ENCODE measurements at regions not wholly inside any gene's neighbourhood (a gene's known extent, or its start where the extent isn't known, plus 50 kb on each side); places are given as distances from the start of the nearest gene placed in this dataset.

DNA sequence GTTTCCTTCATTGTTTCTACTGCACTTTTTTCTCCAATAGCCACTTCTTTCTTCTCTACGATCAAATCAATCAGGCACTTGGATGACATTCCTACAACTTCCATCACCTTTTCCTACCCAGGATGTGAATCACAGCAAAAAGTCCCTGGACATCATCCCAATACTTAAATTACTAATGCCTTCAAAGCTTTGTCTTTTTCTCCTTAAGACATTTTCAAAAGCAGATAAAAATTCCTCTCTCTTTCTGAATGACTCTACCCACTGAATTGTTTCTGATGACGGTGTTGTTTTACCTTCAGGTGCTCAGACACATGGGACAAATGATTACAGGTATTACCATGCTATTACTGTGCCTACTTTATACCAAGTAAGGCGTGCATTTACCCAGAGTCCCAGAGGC is 500.9 kb downstream of the FBXO15 start:
- intact Hi-C loops (cut with DNase I, micrococcal nuclease), result no loop called here
- H3K36me3 ChIP-seq (ENCODE audit: low read depth), result no peaks in the 10 kb centered on the region
- H3K4me1 ChIP-seq (ENCODE audit: low read depth), result no peaks in the 10 kb centered on the region
- ATAC-seq (no peak), DNase-seq (no peak)
- TF ChIP-seq, protein P1, sequence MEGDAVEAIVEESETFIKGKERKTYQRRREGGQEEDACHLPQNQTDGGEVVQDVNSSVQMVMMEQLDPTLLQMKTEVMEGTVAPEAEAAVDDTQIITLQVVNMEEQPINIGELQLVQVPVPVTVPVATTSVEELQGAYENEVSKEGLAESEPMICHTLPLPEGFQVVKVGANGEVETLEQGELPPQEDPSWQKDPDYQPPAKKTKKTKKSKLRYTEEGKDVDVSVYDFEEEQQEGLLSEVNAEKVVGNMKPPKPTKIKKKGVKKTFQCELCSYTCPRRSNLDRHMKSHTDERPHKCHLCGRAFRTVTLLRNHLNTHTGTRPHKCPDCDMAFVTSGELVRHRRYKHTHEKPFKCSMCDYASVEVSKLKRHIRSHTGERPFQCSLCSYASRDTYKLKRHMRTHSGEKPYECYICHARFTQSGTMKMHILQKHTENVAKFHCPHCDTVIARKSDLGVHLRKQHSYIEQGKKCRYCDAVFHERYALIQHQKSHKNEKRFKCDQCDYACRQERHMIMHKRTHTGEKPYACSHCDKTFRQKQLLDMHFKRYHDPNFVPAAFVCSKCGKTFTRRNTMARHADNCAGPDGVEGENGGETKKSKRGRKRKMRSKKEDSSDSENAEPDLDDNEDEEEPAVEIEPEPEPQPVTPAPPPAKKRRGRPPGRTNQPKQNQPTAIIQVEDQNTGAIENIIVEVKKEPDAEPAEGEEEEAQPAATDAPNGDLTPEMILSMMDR (IDR thresholded peaks at IDR 0.05), result no peak
- no peak overlapping the region for H3K4me3 ChIP-seq
- H3K9me3 ChIP-seq, result no peaks in the 10 kb centered on the region

DNA sequence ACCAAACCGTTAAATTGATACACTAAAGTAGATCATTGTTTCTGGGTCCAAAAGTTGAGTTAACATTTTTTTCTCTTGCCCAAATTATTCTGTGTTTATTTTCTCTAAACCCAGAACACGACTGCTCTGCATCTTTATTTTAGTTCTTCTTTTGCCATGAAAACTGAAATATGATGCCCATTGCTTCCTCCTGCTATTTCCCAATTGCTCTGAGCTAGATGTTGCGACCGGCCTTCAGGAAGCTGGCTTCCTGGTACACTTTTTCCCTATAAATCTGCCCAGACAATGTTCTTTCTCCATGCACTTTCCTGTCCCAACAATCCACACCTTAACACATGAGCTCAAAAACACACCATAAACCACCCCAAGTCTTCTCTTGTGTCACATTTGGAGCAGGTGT is 501.4 kb downstream of the FBXO15 start:
- no peak for DNase-seq
- no peaks in the 10 kb centered on the region for H3K4me1 ChIP-seq (ENCODE audit: low read depth)
- no peak for ATAC-seq
- intact Hi-C loops (cut with DNase I, micrococcal nuclease), result no loop called here
- TF ChIP-seq, protein P1 (IDR thresholded peaks at IDR 0.05), result no peak
- no peak overlapping the region for H3K4me3 ChIP-seq
- H3K9me3 ChIP-seq, result no peaks in the 10 kb centered on the region
- no peaks in the 10 kb centered on the region for H3K36me3 ChIP-seq (ENCODE audit: low read depth)

DNA sequence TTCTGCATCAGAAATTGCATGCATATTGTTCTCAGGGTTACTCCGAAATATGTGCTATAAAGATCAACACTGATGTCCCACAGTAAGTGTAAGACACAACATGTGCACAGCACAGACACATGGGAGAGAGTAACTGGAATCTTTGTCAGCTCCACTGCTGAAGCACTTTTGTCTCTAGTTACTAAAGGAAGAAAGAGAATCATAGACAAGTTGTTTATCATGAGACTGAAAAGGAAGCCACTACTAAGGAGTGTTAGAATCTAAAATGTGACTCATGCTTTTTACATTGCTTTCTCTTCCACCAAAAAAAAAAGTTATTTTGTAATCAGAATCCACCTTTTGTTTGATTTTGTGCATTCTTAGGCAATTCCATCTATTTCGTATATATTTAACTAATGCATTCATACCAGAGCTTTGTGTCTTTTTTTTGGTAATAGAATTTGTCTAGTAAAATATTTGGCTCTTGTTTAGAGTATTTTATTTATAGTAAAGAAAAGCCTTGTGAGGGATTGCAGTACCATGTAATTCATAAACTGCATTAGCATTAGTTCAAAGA is 502.4 kb downstream of the FBXO15 start:
- TF ChIP-seq, protein P1 (IDR thresholded peaks at IDR 0.05), result no peak
- Histone ChIP-seq H3K4me3 (no peak overlapping the region), H3K9me3 (no peaks in the 10 kb centered on the region), H3K36me3 (ENCODE audit: low read depth) (no peaks in the 10 kb centered on the region), H3K4me1 (ENCODE audit: low read depth) (no peaks in the 10 kb centered on the region)
- ATAC-seq (no peak), DNase-seq (no peak)
- intact Hi-C loops (cut with DNase I, micrococcal nuclease), result no loop called here

DNA sequence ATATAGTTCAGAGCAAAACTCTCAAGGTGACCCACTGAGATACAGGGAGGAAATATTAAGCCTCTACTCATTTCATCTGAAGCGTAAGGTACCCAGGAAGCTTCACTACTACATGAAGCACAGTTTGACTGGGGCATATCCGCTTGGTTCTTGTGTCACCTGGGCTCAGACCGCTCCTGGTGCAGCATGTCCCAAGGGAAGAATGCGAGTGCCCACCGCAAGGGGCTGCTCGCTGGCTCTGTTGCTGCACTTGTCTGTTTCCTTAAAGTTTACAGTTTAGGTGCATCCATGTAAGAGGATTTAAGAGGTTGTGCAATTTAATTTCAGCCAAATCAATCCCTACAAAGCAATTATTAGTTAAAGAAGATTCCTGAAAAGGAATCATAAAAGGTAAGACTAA is 507.8 kb downstream of the FBXO15 start:
- Histone ChIP-seq H3K9me3 (no peaks in the 10 kb centered on the region), H3K36me3 (ENCODE audit: low read depth) (no peaks in the 10 kb centered on the region), H3K4me1 (ENCODE audit: low read depth) (no peaks in the 10 kb centered on the region), H3K4me3 (no peak overlapping the region)
- DNase-seq, result no peak
- TF ChIP-seq, protein P1 (IDR thresholded peaks at IDR 0.05), result no peak
- no peak for ATAC-seq
- intact Hi-C loops (cut with DNase I, micrococcal nuclease), result no loop called here

DNA sequence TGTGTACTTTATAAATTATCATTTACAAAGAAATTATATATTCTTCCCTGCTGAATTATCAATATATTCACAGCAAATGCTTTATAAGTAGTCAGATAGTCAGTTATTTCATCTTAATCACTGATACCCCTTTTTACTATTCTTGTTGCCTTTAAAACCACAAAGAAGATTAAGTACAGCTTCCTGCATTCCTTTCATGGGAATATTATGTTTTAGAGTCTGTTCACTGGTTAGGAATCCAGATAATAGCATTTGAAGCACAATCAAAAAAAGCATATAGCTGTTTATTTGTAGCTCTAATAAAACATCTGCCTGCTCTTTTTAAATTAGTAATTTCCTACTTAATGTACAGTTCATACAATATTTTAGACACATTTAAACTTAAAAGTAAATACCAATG is 508.9 kb downstream of the FBXO15 start:
- intact Hi-C loops (cut with DNase I, micrococcal nuclease), result no loop called here
- TF ChIP-seq, protein P1 (IDR thresholded peaks at IDR 0.05), result no peak
- DNase-seq (no peak), ATAC-seq (no peak)
- no peaks in the 10 kb centered on the region for H3K36me3 ChIP-seq (ENCODE audit: low read depth)
- H3K4me1 ChIP-seq (ENCODE audit: low read depth), result no peaks in the 10 kb centered on the region
- no peak overlapping the region for H3K4me3 ChIP-seq
- H3K9me3 ChIP-seq, result no peaks in the 10 kb centered on the region

DNA sequence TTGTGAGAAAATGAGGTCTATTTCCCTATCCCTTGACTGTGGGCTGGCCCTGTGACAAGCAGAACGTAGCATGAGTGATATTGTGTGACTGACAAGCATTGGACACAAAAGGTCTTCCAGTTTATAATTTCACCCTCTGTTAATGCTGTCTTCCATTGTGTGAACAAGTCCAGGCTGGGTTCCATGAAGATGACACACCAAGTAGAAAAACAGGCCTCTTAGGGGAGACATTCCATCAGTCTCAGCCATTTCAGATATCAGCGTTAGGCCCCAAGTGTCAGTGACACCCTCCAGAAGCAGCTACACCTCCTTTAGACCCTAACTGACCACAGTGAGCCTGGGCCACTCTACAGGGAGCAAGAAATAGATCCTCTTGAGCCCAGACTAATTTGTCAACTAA is 511.3 kb downstream of the FBXO15 start:
- TF ChIP-seq, protein P1 (IDR thresholded peaks at IDR 0.05), result no peak
- H3K4me1 ChIP-seq (ENCODE audit: low read depth), result no peaks in the 10 kb centered on the region
- no peak for DNase-seq
- intact Hi-C loops (cut with DNase I, micrococcal nuclease), result no loop called here
- no peaks in the 10 kb centered on the region for H3K9me3 ChIP-seq
- no peaks in the 10 kb centered on the region for H3K36me3 ChIP-seq (ENCODE audit: low read depth)
- H3K4me3 ChIP-seq, result no peak overlapping the region
- no peak for ATAC-seq
